WI38 (cell line): ENCODE measurements at regions not wholly inside any gene's neighbourhood (a gene's known extent, or its start where the extent isn't known, plus 50 kb on each side); places are given as distances from the start of the nearest gene placed in this dataset.
A peak's percentile ranks its signal among the peaks of the same experiment; 100 is the strongest.

ENCODE experiments used
- H3K4me3 ChIP-seq: 2 replicates; pipeline ENCODE4 v1.5.1; 2011; ENCODE audit warnings: low read depth, mild to moderate bottlenecking, control low read depth, low read length
- TF ChIP-seq, protein P1 (sequence below): IDR thresholded peaks from 2 replicates; pipeline ENCODE4 v1.5.1; 2012; ENCODE audit warnings: low read depth, mild to moderate bottlenecking, control low read depth, low read length

DNA sequence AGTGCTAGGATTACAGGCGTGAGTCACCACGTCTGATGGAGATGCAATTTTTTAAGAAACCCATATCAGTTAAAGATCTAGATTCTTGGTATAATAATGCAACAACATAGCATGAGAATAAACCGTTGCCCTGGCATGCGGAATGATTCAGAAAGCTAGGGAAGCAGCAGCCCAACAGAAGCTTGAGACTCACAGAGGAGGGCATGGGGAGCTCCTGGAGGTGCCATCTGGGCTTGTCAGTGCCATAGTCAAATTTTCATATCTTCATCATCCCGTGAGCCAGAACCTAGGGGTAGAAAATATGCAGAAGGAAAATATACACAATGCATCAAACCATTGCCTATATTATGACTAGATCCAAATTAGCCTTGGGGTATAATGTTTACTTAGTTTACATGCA is 118.7 kb upstream of the ADAMTS16 start:
- TF ChIP-seq, protein P1, sequence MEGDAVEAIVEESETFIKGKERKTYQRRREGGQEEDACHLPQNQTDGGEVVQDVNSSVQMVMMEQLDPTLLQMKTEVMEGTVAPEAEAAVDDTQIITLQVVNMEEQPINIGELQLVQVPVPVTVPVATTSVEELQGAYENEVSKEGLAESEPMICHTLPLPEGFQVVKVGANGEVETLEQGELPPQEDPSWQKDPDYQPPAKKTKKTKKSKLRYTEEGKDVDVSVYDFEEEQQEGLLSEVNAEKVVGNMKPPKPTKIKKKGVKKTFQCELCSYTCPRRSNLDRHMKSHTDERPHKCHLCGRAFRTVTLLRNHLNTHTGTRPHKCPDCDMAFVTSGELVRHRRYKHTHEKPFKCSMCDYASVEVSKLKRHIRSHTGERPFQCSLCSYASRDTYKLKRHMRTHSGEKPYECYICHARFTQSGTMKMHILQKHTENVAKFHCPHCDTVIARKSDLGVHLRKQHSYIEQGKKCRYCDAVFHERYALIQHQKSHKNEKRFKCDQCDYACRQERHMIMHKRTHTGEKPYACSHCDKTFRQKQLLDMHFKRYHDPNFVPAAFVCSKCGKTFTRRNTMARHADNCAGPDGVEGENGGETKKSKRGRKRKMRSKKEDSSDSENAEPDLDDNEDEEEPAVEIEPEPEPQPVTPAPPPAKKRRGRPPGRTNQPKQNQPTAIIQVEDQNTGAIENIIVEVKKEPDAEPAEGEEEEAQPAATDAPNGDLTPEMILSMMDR: no peak
- no peak overlapping the region for H3K4me3 ChIP-seq

DNA sequence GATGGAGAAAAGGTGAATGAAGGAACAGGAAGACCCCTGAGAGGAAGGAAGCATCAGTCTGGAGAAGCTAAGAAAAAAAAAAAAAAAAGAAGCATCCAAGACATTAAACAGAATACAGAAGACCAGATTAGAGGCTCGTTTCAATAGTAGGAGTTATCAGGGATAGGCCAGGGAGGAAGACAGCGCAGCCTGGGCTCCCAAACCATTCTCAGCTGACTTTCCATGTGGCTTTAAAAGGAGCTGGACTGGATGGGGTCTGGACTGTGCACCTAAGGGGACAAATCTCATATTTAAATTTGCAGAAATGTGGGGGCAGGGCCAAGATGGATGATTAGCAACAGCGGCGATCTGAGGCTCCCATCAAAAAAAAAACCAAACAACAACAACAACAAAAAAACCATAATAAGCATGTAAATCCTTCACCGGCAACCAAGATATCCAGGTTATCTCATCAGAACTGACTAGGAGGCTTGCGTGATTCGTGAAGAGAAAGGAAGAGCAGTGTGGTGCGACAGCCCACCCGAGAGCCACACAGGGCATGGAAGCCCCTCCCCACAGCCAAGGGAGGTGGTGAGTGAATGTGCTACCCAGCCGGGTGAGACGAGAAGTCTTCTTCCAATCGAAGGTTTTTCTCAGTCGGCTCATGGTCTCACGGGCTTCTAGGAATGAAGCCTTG is 114.9 kb upstream of the ADAMTS16 start:
- 0 out of 2 replicates have a peak overlapping the region, but pooled peaks have one; percentile 8 for H3K4me3 ChIP-seq
- TF ChIP-seq, protein P1: no peak

DNA sequence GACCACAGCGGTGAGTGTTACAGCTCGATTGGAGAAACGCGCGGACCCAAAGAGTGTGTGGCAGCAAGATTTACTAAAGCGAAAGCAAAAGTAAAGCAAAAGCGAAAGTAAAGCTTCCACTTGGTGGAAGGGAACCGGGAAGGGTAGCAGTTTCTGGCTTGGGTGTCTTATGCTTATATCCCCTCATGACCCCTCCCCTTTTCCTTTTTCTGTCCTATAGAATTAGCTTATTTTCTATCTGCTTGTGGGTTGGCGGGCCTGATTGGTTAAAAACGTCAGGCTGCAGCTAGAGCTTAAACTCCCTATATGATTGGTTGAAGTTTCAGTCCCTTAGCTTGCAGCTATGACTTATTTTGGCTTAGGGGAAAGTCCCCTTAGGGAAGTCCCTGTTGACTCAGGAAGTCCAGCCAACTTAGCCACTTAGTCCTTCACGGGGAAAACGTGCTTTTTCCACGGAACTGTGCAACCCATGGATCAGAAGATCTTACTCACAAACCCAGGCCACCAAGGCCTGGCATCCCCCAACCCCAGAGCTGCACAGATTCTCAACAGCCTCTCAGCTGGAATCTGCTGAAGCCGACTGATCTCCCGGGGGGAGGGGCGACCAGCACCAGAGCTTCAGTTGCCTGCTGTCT is 114.2 kb upstream of the ADAMTS16 start:
- TF ChIP-seq, protein P1: no peak
- 0 out of 2 replicates have a peak overlapping the region, but pooled peaks have one; percentile 8 for H3K4me3 ChIP-seq

DNA sequence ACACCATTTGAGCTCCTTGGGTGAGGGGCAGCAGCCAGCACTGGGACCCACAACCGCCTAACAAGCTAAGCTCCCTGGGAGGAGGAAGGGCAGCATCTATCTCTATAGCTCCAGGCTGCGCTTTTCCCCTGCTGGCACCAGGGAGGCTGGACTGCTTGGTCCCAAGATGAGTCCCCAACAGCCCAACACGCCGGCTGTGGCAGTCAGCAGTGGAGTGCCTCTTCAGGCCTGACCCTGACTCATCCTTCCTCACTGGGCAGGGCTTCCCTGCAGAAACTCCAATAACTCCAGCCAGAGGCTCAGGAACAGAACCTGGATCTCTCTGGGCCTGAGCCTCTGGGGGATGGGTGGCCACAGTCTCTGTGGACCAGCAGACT is 113.7 kb upstream of the ADAMTS16 start:
- H3K4me3 ChIP-seq: no peak overlapping the region
- TF ChIP-seq, protein P1: no peak

DNA sequence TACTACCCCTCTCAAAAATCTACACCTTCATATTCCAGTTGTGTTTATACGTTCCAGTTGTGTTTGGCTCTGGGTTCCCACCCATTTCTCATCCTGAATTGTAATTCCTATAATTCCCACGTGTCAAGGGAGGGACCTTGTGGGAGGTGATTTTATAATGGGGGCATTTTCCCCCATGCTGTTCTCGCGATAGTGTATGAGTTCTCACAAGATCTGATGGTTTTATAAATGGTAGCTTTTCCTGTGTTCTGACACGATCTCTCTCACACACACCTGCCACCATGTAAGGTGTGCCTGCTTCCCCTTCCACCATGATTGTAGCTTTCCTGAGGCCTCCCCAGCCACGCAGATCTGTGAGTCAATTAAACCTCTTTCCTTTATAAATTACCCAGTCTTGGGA is 108.5 kb upstream of the ADAMTS16 start:
- TF ChIP-seq, protein P1: no peak
- H3K4me3 ChIP-seq: no peak overlapping the region

DNA sequence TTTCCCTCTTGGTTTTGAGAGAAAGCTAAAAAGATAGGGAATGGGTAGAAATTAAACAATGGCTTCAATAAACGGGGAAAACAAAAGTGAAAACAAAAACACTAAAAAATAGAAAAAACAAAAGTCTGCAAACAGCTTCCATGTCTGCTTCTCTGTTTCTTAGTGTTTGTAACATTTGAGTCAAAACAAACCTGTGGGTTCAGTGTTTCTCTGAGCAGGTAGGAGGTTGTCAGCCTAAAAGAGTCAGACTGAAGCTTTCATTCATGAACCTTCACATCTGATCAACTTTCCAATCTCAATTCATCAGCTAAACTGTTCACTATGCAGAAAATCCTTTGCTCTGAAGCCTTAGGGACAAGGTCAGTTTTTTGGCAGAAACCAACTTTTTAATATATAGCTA is 102.5 kb upstream of the ADAMTS16 start:
- no peak overlapping the region for H3K4me3 ChIP-seq
- TF ChIP-seq, protein P1: no peak

DNA sequence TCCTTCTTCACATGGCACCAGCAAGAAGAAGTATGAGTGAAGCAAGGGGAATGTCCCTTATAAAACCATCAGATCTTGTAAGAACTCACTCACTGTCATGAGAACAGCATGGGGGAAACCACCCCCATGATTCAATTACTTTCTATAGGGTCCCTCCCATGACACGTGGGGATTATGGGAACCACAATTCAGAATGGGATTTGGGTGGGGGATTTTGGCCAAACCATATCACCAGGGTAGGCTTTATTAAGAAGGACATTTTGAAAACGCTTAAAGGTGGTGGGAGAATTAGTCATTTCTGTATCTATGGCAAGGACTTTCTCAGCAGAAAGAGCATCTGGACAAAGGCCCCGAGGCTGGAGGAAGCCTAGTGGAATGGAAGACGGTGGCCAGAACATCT is 100.2 kb upstream of the ADAMTS16 start:
- H3K4me3 ChIP-seq: no peak overlapping the region
- TF ChIP-seq, protein P1: no peak
